Activated CD4-positive, alpha-beta T cell treated with anti-CD3 and anti-CD28 coated beads for 48 hours (primary cell): ENCODE measurements at regions not wholly inside any gene's neighbourhood (a gene's known extent, or its start where the extent isn't known, plus 50 kb on each side); places are given as distances from the start of the nearest gene placed in this dataset.
"Not testable (repeated sequence)": the region's sequence is repeated elsewhere in the genome, so short reads cannot be mapped to it uniquely, and the experiment has no call there.

Experiments
- DNase-seq: peaks from one replicate; pipeline ENCODE4 v3.0.0-alpha.2; 2020

GRCh38 chr21:27580276-27580675 lies 613.4 kb upstream of the ADAMTS5 start:
- no peak for DNase-seq

- no peak for DNase-seq
Measured at GRCh38 chr21:27578741-27579265, 611.9 kb upstream of the ADAMTS5 start.

GRCh38 chr21:27572696-27573095 lies 605.8 kb upstream of the ADAMTS5 start:
- DNase-seq = no peak

- DNase-seq = no peak
Measured at GRCh38 chr21:27571706-27572105, 604.8 kb upstream of the ADAMTS5 start.

GRCh38 chr21:27570306-27570868 lies 603.5 kb upstream of the ADAMTS5 start:
- no peak for DNase-seq

- no peak for DNase-seq
Measured at GRCh38 chr21:27569831-27570230, 602.9 kb upstream of the ADAMTS5 start.

GRCh38 chr21:27569091-27569490 lies 602.2 kb upstream of the ADAMTS5 start:
- DNase-seq = no peak

- DNase-seq = no peak
Measured at GRCh38 chr21:27567381-27567780, 600.5 kb upstream of the ADAMTS5 start.

- no peak for DNase-seq
Measured at GRCh38 chr21:27566521-27566920, 599.6 kb upstream of the ADAMTS5 start.

- DNase-seq = no peak
Measured at GRCh38 chr21:27565364-27565763, 598.5 kb upstream of the ADAMTS5 start.

GRCh38 chr21:27564684-27565301 lies 597.9 kb upstream of the ADAMTS5 start:
- DNase-seq = peak; percentile 3

GRCh38 chr21:27562303-27562702 lies 595.4 kb upstream of the ADAMTS5 start:
- no peak for DNase-seq

GRCh38 chr21:27561116-27561515 lies 594.2 kb upstream of the ADAMTS5 start:
- DNase-seq = no peak

- DNase-seq = no peak
Measured at GRCh38 chr21:27557356-27557755, 590.5 kb upstream of the ADAMTS5 start.

- no peak for DNase-seq
Measured at GRCh38 chr21:27555996-27556395, 589.1 kb upstream of the ADAMTS5 start.

- no peak for DNase-seq
Measured at GRCh38 chr21:27550287-27550686, 583.4 kb upstream of the ADAMTS5 start.

GRCh38 chr21:27548486-27548885 lies 581.6 kb upstream of the ADAMTS5 start:
- DNase-seq = no peak

GRCh38 chr21:27545754-27546349 lies 579.0 kb upstream of the ADAMTS5 start:
- no peak for DNase-seq

GRCh38 chr21:27542126-27542525 lies 575.2 kb upstream of the ADAMTS5 start:
- not testable (repeated sequence) for DNase-seq

GRCh38 chr21:27536319-27536718 lies 569.4 kb upstream of the ADAMTS5 start:
- DNase-seq = no peak

GRCh38 chr21:27535188-27535587 lies 568.3 kb upstream of the ADAMTS5 start:
- no peak for DNase-seq

GRCh38 chr21:27534206-27534605 lies 567.3 kb upstream of the ADAMTS5 start:
- no peak for DNase-seq

- DNase-seq = no peak
Measured at GRCh38 chr21:27532076-27532475, 565.2 kb upstream of the ADAMTS5 start.

GRCh38 chr21:27528697-27529096 lies 561.8 kb upstream of the ADAMTS5 start:
- DNase-seq = no peak
